MM.1S (cell line): ENCODE measurements at regions not wholly inside any gene's neighbourhood (a gene's known extent, or its start where the extent isn't known, plus 50 kb on each side); places are given as distances from the start of the nearest gene placed in this dataset.

Source experiments
- CTCF ChIP-seq: fragments of 300-600 bp; sonication (generic); IDR thresholded peaks from 2 replicates; pipeline ENCODE4 v1.5.1; 2016; ENCODE audit warnings: antibody characterized with exemption, low read length, mixed read lengths
- EZH2 ChIP-seq: fragments of 300-600 bp; sonication (generic); optimal IDR thresholded peaks from 2 replicates; pipeline ENCODE3; 2017; ENCODE audit warnings: low read depth, mild to moderate bottlenecking, antibody characterized with exemption, low read length, mixed read lengths
- EZH2phosphoT487 ChIP-seq: fragments of 300-600 bp; sonication (generic); IDR thresholded peaks from 2 replicates; pipeline ENCODE4 v1.6.1; 2018; ENCODE audit warnings: antibody characterized with exemption, low read length

- TF ChIP-seq CTCF (no peak), EZH2 (no peak), EZH2phosphoT487 (no peak)
Observed at GRCh38 chr5:60350794-60351193, 349.2 kb downstream of the DEPDC1B start.
